ENCODE measurements at regions not wholly inside any gene's neighbourhood (a gene's known extent, or its start where the extent isn't known, plus 50 kb on each side); places are given as distances from the start of the nearest gene placed in this dataset.

DNA sequence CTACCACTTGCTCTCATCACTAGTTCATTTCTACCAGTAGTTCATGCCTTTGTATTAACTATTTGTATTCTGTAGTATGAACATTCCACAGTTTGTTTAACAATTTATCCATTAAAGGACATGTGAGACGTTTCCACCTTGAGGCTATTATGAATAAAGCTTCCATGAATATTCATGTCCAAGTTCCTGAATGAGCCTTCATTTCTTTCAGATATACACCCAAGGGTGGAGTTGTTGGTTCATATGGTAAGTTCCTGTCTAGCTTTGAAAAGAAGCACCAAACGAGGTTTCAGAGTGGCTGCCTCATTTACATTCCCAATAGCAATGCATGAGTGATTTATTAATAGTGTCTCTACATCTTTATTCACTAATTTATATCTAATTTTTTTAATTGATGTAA is 407.8 kb upstream of the C16orf82 start (continued):
- TF ChIP-seq, protein P1, sequence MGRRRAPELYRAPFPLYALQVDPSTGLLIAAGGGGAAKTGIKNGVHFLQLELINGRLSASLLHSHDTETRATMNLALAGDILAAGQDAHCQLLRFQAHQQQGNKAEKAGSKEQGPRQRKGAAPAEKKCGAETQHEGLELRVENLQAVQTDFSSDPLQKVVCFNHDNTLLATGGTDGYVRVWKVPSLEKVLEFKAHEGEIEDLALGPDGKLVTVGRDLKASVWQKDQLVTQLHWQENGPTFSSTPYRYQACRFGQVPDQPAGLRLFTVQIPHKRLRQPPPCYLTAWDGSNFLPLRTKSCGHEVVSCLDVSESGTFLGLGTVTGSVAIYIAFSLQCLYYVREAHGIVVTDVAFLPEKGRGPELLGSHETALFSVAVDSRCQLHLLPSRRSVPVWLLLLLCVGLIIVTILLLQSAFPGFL (CRISPR knock-in tag; IDR thresholded peaks at IDR 0.05; ENCODE audit: borderline replicate concordance), result no peak

DNA sequence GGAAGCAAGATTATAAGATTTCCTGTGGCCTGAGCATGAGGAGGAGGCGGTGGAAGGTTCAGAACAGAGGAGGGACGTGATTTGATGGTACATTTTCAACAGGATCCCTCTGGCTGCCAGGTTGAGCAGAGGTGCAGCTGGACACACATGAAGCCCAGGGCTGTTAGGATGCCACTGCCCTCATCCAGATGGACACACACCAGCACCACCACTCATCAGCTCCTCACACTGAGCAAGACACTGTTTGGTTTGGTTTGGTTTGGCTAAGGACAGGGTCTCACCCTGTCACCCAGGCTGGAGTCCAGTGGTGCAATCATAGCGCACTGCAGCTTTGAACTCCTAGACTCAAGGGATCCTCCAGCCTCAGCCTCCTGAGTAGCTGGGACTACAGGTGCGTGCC is 402.6 kb upstream of the C16orf82 start:
- CTCF ChIA-PET, result no interaction called here
- TF ChIP-seq, protein P2, sequence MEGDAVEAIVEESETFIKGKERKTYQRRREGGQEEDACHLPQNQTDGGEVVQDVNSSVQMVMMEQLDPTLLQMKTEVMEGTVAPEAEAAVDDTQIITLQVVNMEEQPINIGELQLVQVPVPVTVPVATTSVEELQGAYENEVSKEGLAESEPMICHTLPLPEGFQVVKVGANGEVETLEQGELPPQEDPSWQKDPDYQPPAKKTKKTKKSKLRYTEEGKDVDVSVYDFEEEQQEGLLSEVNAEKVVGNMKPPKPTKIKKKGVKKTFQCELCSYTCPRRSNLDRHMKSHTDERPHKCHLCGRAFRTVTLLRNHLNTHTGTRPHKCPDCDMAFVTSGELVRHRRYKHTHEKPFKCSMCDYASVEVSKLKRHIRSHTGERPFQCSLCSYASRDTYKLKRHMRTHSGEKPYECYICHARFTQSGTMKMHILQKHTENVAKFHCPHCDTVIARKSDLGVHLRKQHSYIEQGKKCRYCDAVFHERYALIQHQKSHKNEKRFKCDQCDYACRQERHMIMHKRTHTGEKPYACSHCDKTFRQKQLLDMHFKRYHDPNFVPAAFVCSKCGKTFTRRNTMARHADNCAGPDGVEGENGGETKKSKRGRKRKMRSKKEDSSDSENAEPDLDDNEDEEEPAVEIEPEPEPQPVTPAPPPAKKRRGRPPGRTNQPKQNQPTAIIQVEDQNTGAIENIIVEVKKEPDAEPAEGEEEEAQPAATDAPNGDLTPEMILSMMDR (IDR thresholded peaks at IDR 0.05), result no peak
- TF ChIP-seq, protein P3, sequence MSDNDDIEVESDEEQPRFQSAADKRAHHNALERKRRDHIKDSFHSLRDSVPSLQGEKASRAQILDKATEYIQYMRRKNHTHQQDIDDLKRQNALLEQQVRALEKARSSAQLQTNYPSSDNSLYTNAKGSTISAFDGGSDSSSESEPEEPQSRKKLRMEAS (CRISPR knock-in tag; IDR thresholded peaks at IDR 0.05), result no peak
- no peak for TF ChIP-seq MYBL2 (CRISPR knock-in tag; IDR thresholded peaks at IDR 0.05)
- no peak for TF ChIP-seq CREM (CRISPR knock-in tag; IDR thresholded peaks at IDR 0.05)
- TF ChIP-seq, protein P1 (CRISPR knock-in tag; IDR thresholded peaks at IDR 0.05; ENCODE audit: borderline replicate concordance), result no peak
- TF ChIP-seq, protein P4, sequence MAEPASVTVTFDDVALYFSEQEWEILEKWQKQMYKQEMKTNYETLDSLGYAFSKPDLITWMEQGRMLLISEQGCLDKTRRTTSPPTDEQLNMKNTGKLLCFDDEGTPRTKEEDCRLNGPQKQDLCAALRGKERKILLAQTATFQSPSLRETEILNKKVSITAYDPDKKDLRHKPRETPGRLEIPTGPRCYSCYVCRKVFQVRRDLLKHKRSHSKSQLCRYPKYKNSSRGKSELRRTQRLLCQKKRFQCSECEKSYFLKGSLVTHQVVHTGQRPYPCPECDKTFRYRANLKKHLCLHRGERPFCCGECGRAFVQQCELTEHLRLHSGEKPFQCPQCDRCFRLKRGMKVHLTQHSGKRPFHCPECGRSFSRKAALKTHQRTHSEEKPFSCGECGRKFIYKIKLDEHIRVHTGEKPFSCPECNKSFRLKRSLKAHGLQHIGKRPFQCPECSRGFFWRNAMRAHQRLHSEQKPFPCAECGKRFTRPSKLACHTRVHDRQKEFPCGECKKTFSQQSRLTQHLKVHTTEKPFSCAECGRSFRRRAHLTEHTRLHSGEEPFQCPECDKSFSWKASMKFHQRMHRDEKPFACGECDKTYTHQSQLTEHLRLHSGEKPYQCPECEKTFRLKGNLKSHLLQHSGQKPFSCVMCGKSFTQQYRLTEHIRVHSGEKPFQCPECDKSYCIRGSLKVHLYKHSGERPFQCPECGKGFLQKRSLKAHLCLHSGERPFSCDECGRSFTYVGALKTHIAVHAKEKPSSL (CRISPR knock-in tag; conservative IDR thresholded peaks at IDR 0.05), result no peak
- TF ChIP-seq JUN (CRISPR knock-in tag; IDR thresholded peaks at IDR 0.05), result no peak
- TF ChIP-seq TCF7 (CRISPR knock-in tag; IDR thresholded peaks at IDR 0.05; ENCODE audit: low read depth), result no peak
- no peak for TF ChIP-seq EMX1 (CRISPR knock-in tag; IDR thresholded peaks at IDR 0.05)
- TF ChIP-seq ZBTB21 (CRISPR knock-in tag; IDR thresholded peaks at IDR 0.05; ENCODE audit: borderline replicate concordance), result no peak
- TF ChIP-seq, protein P5, sequence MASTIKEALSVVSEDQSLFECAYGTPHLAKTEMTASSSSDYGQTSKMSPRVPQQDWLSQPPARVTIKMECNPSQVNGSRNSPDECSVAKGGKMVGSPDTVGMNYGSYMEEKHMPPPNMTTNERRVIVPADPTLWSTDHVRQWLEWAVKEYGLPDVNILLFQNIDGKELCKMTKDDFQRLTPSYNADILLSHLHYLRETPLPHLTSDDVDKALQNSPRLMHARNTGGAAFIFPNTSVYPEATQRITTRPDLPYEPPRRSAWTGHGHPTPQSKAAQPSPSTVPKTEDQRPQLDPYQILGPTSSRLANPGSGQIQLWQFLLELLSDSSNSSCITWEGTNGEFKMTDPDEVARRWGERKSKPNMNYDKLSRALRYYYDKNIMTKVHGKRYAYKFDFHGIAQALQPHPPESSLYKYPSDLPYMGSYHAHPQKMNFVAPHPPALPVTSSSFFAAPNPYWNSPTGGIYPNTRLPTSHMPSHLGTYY (CRISPR knock-in tag; IDR thresholded peaks at IDR 0.05), result no peak
- TF ChIP-seq, protein P6, sequence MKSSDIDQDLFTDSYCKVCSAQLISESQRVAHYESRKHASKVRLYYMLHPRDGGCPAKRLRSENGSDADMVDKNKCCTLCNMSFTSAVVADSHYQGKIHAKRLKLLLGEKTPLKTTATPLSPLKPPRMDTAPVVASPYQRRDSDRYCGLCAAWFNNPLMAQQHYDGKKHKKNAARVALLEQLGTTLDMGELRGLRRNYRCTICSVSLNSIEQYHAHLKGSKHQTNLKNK (CRISPR knock-in tag; IDR thresholded peaks at IDR 0.05), result no peak
- no peak for TF ChIP-seq OVOL2 (CRISPR knock-in tag; IDR thresholded peaks at IDR 0.05; ENCODE audit: borderline replicate concordance)
- Mint-ChIP-seq H3K27me3 (ENCODE audit: low read depth) (no peaks in the 10 kb centered on the region), H3K27ac (no peak overlapping the region), H3K9me3 (no peaks in the 10 kb centered on the region), H3K36me3 (no peaks in the 10 kb centered on the region), H3K4me1 (peaks cover 25% of the 10 kb centered on the region), H3K4me3 (no peak overlapping the region)
- POLR2A ChIA-PET, result no interaction called here
- ATAC-seq, result no peak
- no peak for DNase-seq (ENCODE audit: low spot score)

DNA sequence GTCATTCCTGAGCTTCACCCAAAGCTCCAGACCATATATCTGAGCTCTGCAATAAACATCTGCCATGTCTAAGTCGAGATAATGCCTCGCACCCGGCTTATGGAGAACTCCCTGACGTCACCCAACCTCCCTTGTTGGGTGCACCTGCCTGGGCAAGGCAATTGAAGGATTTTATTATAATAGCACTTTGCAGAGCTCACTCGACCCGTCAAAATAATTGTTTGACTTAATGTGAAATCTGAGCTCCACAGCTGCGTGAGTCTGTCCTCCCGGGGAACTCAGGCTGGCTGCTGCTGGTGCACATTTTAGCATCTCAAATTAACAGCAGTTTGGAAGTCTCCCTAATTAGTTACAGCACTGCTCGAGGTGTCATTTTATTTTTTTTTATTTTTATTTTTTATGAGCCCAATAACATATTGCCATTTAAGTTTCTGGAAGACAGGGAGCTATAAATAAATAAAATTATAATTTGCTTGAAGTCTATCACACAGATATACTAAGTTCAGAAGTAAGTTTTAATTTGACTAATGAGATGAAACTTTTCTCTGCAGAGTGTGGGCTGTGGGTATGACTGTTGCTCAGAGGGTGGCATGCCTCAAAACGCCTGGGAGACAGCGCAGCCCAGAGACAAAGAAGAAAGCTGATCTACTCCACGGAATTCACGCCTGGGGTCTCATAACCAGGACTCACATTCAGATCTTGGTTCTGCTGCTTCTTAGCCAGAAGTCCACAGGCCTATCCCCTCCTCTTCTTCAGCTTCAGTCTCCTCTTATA is 401.4 kb upstream of the C16orf82 start:
- no peaks in the 10 kb centered on the region for H3K36me3 Mint-ChIP-seq

More for the DNA sequence above, 401.4 kb upstream of the C16orf82 start:
- no peak for DNase-seq (ENCODE audit: low spot score)
- POLR2A ChIA-PET, result no interaction called here
- peaks cover 25% of the 10 kb centered on the region for H3K4me1 Mint-ChIP-seq
- no peaks in the 10 kb centered on the region for H3K27me3 Mint-ChIP-seq (ENCODE audit: low read depth)
- no peak overlapping the region for H3K27ac Mint-ChIP-seq
- TF ChIP-seq ZNF121 (CRISPR knock-in tag; IDR thresholded peaks at IDR 0.05) (peak; percentile 44; the same call in 1 of the 2 replicates), ZNF423 (CRISPR knock-in tag; IDR thresholded peaks at IDR 0.05) (no peak)
- CTCF ChIA-PET, result interaction anchor here (0.7 to 1.3 kb wide), 3 partner anchors 29 to 445 kb away, joined by 3 to 6 read pairs (median 5); no protein-coding TSS in a partner anchor
- H3K4me3 Mint-ChIP-seq, result no peak overlapping the region
- peaks cover 8% of the 10 kb centered on the region; the same call in 1 of the 2 replicates for H3K9me3 Mint-ChIP-seq
- no peak for ATAC-seq
